ENCODE measurements at regions not wholly inside any gene's neighbourhood (a gene's known extent, or its start where the extent isn't known, plus 50 kb on each side); places are given as distances from the start of the nearest gene placed in this dataset.

DNA sequence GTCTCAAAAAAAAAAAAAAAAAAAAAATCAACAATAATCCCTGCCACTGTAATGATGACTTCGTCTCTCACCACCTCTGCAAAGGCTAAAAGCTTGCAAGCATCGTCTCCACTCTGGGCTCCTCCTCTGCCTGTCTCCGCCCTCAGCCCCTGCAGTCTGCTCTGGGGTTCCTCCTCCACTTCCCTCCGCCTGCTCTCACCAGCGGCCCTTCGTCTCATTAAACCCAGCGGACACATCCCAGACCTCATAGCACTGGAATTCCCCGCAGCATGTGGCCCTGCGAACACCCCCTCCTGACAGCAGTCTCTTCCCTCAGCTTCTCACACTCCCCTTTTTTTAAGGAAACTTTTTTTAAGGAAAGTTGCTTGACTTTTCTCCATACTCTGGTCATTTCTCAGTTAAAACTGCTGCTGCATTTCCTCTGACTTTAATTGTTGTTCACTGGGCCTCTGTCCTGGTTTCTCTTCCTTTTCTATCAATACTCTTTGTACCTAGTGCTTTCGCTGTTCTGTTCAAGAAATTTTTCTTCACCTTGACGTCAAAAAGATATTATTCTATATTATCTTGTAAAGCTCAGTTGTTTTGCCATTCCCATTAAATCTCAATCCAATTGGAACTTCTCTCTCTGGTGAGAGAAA, 70.9 kb upstream of the PLEKHG1 start:
- TF ChIP-seq, protein P1, sequence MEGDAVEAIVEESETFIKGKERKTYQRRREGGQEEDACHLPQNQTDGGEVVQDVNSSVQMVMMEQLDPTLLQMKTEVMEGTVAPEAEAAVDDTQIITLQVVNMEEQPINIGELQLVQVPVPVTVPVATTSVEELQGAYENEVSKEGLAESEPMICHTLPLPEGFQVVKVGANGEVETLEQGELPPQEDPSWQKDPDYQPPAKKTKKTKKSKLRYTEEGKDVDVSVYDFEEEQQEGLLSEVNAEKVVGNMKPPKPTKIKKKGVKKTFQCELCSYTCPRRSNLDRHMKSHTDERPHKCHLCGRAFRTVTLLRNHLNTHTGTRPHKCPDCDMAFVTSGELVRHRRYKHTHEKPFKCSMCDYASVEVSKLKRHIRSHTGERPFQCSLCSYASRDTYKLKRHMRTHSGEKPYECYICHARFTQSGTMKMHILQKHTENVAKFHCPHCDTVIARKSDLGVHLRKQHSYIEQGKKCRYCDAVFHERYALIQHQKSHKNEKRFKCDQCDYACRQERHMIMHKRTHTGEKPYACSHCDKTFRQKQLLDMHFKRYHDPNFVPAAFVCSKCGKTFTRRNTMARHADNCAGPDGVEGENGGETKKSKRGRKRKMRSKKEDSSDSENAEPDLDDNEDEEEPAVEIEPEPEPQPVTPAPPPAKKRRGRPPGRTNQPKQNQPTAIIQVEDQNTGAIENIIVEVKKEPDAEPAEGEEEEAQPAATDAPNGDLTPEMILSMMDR (IDR thresholded peaks at IDR 0.05) = no peak
- ATAC-seq (ENCODE audit: low FRiP score) (peak; percentile 86), DNase-seq (ENCODE audit: low spot score) (no peak)

DNA sequence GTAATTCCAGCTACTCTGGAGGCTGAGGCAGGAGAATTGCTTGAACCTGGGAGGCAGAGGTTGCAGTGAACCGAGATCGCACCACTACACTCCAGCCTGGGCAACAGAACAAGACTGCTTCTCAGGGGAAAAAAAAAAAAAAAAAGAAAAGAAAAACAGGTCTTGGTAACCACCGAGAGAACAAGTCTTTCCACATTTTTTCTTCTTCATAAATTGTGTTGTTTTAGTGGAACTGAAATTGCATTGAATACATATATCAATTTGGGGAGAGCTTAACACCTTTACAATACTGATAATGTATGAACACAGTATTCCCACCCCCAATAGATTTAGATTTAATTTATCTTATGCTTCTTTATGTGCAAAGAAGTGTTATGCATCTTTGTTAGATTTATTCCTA, 70.0 kb upstream of the PLEKHG1 start:
- TF ChIP-seq, protein P1 (IDR thresholded peaks at IDR 0.05) = no peak
- no peak for ATAC-seq (ENCODE audit: low FRiP score)
- DNase-seq (ENCODE audit: low spot score) = no peak

DNA sequence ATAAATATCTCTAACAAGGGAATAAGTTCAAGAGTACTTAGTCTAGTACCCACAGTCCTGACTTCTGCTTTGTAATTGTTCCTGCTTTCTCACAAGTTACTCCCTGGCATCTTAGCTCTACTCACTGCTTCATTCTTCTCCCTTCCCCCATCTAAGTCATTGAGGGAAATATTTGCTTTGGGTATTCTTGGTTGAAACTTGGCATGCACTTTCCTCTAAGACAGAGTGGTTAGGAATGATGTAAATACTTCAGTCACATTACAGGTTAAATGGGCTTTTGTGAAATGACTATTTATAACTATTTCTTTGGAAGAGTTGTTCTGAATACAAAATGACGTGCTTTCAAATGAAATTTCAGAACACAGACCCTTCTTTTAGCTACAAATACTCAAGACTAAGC, 67.7 kb upstream of the PLEKHG1 start:
- ATAC-seq (ENCODE audit: low FRiP score) (no peak), DNase-seq (ENCODE audit: low spot score) (no peak)
- TF ChIP-seq, protein P1 (IDR thresholded peaks at IDR 0.05) = no peak

GRCh38 chr6:150534553-150534952, 65.1 kb upstream of the PLEKHG1 start:
- TF ChIP-seq, protein P1 (IDR thresholded peaks at IDR 0.05) = no peak
- no peak for ATAC-seq (ENCODE audit: low FRiP score)
- no peak for DNase-seq (ENCODE audit: low spot score)

DNA sequence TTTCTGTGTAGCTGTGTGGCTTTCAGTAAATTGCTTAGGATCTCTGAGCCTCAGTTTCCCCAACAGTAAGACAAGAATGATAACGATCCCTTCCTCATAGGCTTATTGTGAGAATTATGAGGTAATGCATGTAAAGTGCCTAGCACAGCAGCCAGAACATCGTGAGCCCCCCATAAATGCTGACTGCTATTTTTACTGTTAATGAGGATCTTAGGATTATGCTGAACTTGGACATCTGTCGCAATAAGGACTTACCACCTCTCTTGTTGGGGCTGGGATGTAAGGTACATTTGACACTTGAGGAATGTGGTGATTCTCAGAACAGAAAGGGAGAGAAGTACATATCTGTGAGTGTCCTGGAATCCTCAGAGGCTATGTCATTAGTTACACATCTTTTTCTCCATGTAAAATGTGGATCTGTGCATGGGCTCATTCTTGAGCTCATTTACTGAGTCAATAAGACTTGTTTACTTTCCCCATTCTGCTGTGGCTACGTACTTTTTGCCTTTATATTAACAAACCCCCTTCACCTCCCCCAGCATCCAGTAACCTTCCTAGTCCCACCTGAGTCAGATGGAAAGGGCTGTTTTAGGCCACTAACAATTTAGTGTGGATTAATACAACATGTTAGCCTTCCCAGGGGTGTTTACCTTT, 64.4 kb upstream of the PLEKHG1 start:
- ATAC-seq (ENCODE audit: low FRiP score) = no peak
- DNase-seq (ENCODE audit: low spot score) = no peak
- TF ChIP-seq, protein P1 (IDR thresholded peaks at IDR 0.05) = no peak

DNA sequence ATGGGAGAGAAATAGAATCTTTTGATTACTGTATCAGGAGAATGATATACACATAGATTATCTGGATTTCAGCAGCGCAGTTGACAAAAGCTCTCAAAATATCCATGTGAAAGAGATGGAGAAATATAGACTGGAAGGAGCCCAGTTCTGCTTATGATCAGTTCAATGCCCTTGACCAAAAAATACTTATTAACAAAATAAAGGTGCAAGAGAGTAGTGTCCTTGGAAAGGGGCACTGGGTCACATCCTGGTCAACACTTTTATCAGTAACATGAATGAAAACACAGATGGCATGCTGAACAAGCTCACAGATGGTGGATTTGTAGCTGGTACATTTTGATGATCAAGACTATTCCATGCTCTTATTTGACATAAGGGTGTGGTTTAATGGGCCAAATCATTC, 63.9 kb upstream of the PLEKHG1 start:
- no peak for ATAC-seq (ENCODE audit: low FRiP score)
- no peak for DNase-seq (ENCODE audit: low spot score)
- TF ChIP-seq, protein P1 (IDR thresholded peaks at IDR 0.05) = no peak

DNA sequence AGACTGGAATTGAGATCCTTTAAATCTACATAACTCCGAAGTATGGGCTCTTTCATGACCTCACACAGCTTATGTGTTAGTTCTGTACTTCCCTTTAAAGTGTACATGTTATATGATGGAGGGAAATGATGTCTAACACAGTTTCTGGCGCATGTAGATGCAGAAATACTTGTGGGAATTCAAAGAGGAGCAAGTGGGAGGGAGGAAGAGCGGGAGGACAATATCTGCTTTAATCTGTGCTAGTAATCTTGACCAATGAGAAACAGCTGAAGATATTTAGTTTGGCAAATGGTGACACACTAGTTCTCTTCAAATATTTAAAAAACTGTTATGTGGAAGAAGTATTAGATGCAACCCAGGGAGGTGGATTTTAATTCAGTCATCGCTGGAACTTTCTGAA, 62.9 kb upstream of the PLEKHG1 start:
- TF ChIP-seq, protein P1 (IDR thresholded peaks at IDR 0.05) = no peak
- no peak for DNase-seq (ENCODE audit: low spot score)
- ATAC-seq (ENCODE audit: low FRiP score) = no peak
